Astrocyte (in vitro differentiated cells and primary cell): ENCODE measurements at regions not wholly inside any gene's neighbourhood (a gene's known extent, or its start where the extent isn't known, plus 50 kb on each side); places are given as distances from the start of the nearest gene placed in this dataset.

Experiments used
- DNase-seq: peaks from one replicate; pipeline ENCODE4 v3.0.0-alpha.2; 2010; ENCODE audit warnings: low read depth
- FAIRE-seq: peaks from 2 replicates; lab custom pipeline; 2011; peaks lifted over from hg19 to GRCh38; lab: Jason Lieb, UNC
- H2AFZ ChIP-seq: 2 replicates; pipeline ENCODE4 v1.6.0; 2012; ENCODE audit warnings: low read depth, low read length, inconsistent platforms
- H3K27ac ChIP-seq: 2 replicates; pipeline ENCODE4 v1.5.1; 2011; ENCODE audit warnings: low read depth, low read length, inconsistent platforms
- H3K27me3 ChIP-seq: 2 replicates; pipeline ENCODE4 v1.6.0; 2011; ENCODE audit warnings: low read length, inconsistent platforms; ENCODE audit not compliant: insufficient read depth
- H3K36me3 ChIP-seq: 2 replicates; pipeline ENCODE4 v1.5.1; 2011; ENCODE audit warnings: low read length, inconsistent platforms; ENCODE audit not compliant: insufficient read depth
- H3K4me1 ChIP-seq: 2 replicates; pipeline ENCODE4 v1.5.1; 2011; ENCODE audit warnings: low read length, inconsistent platforms; ENCODE audit not compliant: insufficient read depth
- H3K4me2 ChIP-seq: 2 replicates; pipeline ENCODE4 v1.6.0; 2012; ENCODE audit warnings: low read length, inconsistent platforms
- H3K4me3 ChIP-seq: 2 replicates; pipeline ENCODE4 v1.5.1; 2011; ENCODE audit warnings: low read depth, mild to moderate bottlenecking, low read length, inconsistent platforms; ENCODE audit not compliant: insufficient read depth
- H3K79me2 ChIP-seq: 2 replicates; pipeline ENCODE4 v1.6.0; 2012; ENCODE audit warnings: mild to moderate bottlenecking, low read length, inconsistent platforms; ENCODE audit not compliant: insufficient read depth
- H3K9ac ChIP-seq: 2 replicates; pipeline ENCODE4 v1.6.0; 2012; ENCODE audit warnings: mild to moderate bottlenecking, low read length, inconsistent platforms
- H3K9me3 ChIP-seq: 2 replicates; pipeline ENCODE4 v1.5.1; 2012; ENCODE audit warnings: low read depth, mild to moderate bottlenecking, low read length, inconsistent platforms; ENCODE audit not compliant: insufficient read depth
- H4K20me1 ChIP-seq: 2 replicates; pipeline ENCODE4 v1.6.0; 2012; ENCODE audit warnings: low read length, inconsistent platforms; ENCODE audit not compliant: insufficient read depth
- H3K27ac Mint-ChIP-seq: one replicate; pipeline ENCODE4 v1.8.0; 2021; ENCODE audit warnings: mild to moderate bottlenecking, mixed read lengths; ENCODE audit not compliant: unreplicated experiment
- H3K27me3 Mint-ChIP-seq: one replicate; pipeline ENCODE4 v1.8.0; 2021; ENCODE audit warnings: low read depth, mixed read lengths; ENCODE audit not compliant: unreplicated experiment
- H3K36me3 Mint-ChIP-seq: one replicate; pipeline ENCODE4 v1.8.0; 2021; ENCODE audit warnings: low read depth, mixed read lengths; ENCODE audit not compliant: unreplicated experiment
- H3K4me1 Mint-ChIP-seq: one replicate; pipeline ENCODE4 v1.8.0; 2021; ENCODE audit warnings: low read depth, mixed read lengths; ENCODE audit not compliant: unreplicated experiment
- H3K4me3 Mint-ChIP-seq: one replicate; pipeline ENCODE4 v1.8.0; 2021; ENCODE audit warnings: mild to moderate bottlenecking, moderate library complexity, mixed read lengths; ENCODE audit not compliant: unreplicated experiment
- H3K9me3 Mint-ChIP-seq: one replicate; pipeline ENCODE4 v1.8.0; 2021; ENCODE audit warnings: mild to moderate bottlenecking, mixed read lengths; ENCODE audit not compliant: unreplicated experiment
- CTCF ChIP-seq: IDR thresholded peaks from 2 replicates; pipeline ENCODE4 v1.5.1; 2011; ENCODE audit warnings: low read depth, mild to moderate bottlenecking, inconsistent platforms, low read length, moderate library complexity; ENCODE audit not compliant: insufficient read depth
- EZH2 ChIP-seq: IDR thresholded peaks from 2 replicates; pipeline ENCODE4 v1.6.1; 2012; ENCODE audit warnings: mild to moderate bottlenecking, low read length, inconsistent platforms; ENCODE audit not compliant: insufficient read depth

- no peak overlapping the region for H3K9ac ChIP-seq
- peaks cover 39% of the 10 kb centered on the region for H3K4me1 ChIP-seq
- no peak overlapping the region for H3K27ac ChIP-seq
- H3K4me2 ChIP-seq: no peak overlapping the region
- DNase-seq: no peak
- Mint-ChIP-seq H3K4me1 (peaks cover 45% of the 10 kb centered on the region), H3K27ac (no peak overlapping the region), H3K4me3 (no peak overlapping the region), H3K9me3 (peaks cover 3% of the 10 kb centered on the region), H3K27me3 (no peaks in the 10 kb centered on the region), H3K36me3 (peaks cover 2% of the 10 kb centered on the region)
- H3K9me3 ChIP-seq: no peaks in the 10 kb centered on the region
- H3K36me3 ChIP-seq: no peaks in the 10 kb centered on the region
- TF ChIP-seq CTCF: no peak
- TF ChIP-seq EZH2: no peak
- no peak overlapping the region for H2AFZ ChIP-seq
- no peaks in the 10 kb centered on the region for H3K27me3 ChIP-seq
- H4K20me1 ChIP-seq: no peaks in the 10 kb centered on the region
- H3K79me2 ChIP-seq: no peaks in the 10 kb centered on the region
- no peak overlapping the region for H3K4me3 ChIP-seq
- FAIRE-seq: no peak
Observed at GRCh38 chr3:29189328-29189727, 91.5 kb upstream of the RBMS3 start.

GRCh38 chr3:29194139-29194538 lies 86.7 kb upstream of the RBMS3 start:
- FAIRE-seq (no peak), DNase-seq (no peak)
- no peaks in the 10 kb centered on the region for H3K79me2 ChIP-seq
- no peak overlapping the region for H3K27ac ChIP-seq
- no peak overlapping the region for H3K4me2 ChIP-seq
- Mint-ChIP-seq H3K27me3 (peaks cover 2% of the 10 kb centered on the region), H3K4me3 (no peak overlapping the region), H3K36me3 (peaks cover 2% of the 10 kb centered on the region), H3K9me3 (peaks cover 7% of the 10 kb centered on the region), H3K27ac (no peak overlapping the region), H3K4me1 (peaks cover 9% of the 10 kb centered on the region)
- no peaks in the 10 kb centered on the region for H3K27me3 ChIP-seq
- H3K4me3 ChIP-seq: no peak overlapping the region
- no peaks in the 10 kb centered on the region for H3K9me3 ChIP-seq
- no peaks in the 10 kb centered on the region for H3K36me3 ChIP-seq
- TF ChIP-seq CTCF (no peak), EZH2 (no peak)
- no peak overlapping the region for H3K9ac ChIP-seq
- no peak overlapping the region for H2AFZ ChIP-seq
- H4K20me1 ChIP-seq: no peaks in the 10 kb centered on the region
- no peaks in the 10 kb centered on the region for H3K4me1 ChIP-seq

- H3K4me3 ChIP-seq: no peak overlapping the region
- peaks cover 2% of the 10 kb centered on the region for H3K36me3 Mint-ChIP-seq
- H3K36me3 ChIP-seq: no peaks in the 10 kb centered on the region
- no peak overlapping the region for H2AFZ ChIP-seq
- H3K4me2 ChIP-seq: no peak overlapping the region
- H3K27me3 ChIP-seq: no peaks in the 10 kb centered on the region
- H3K27me3 Mint-ChIP-seq: peaks cover 2% of the 10 kb centered on the region
- H3K9ac ChIP-seq: no peak overlapping the region
- no peak for TF ChIP-seq EZH2
- no peak for TF ChIP-seq CTCF
- H3K27ac ChIP-seq: no peak overlapping the region
- FAIRE-seq (peak; percentile 13), DNase-seq (peak; percentile 66)
- H3K9me3 Mint-ChIP-seq: peaks cover 7% of the 10 kb centered on the region
- H4K20me1 ChIP-seq: no peaks in the 10 kb centered on the region
- H3K79me2 ChIP-seq: no peaks in the 10 kb centered on the region
- peaks cover 4% of the 10 kb centered on the region for H3K4me1 Mint-ChIP-seq
- no peak overlapping the region for H3K27ac Mint-ChIP-seq
- no peaks in the 10 kb centered on the region for H3K9me3 ChIP-seq
- H3K4me3 Mint-ChIP-seq: no peak overlapping the region
- H3K4me1 ChIP-seq: no peaks in the 10 kb centered on the region
Observed at GRCh38 chr3:29195056-29195455, 85.8 kb upstream of the RBMS3 start.
